ENCODE measurements at regions not wholly inside any gene's neighbourhood (a gene's known extent, or its start where the extent isn't known, plus 50 kb on each side); places are given as distances from the start of the nearest gene placed in this dataset.

DNA sequence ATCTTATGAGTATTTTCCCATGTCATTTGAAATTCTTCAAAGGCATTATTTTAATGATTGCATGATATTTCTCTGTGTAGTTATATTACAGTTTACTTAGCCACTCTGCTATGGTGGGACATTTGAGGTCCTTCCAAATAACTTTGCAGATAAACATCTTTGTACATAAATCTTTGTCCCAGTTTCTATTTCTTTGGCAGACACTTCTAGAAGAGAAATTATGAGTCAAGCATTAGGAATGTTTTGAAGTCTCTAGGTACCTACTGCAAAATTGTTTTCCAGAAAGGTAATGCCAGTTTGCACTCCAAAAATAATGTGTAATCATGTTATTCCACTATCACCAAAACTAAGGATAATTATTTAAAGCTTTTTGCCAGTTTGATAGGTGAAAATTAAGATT lies 149.7 kb downstream of the EN1 start:
- DNase-seq: no peak

GRCh38 chr2:118696786-118697465 lies 150.5 kb downstream of the EN1 start:
- no peak for DNase-seq

GRCh38 chr2:118693287-118693822 lies 154.1 kb downstream of the EN1 start:
- no peak for DNase-seq

DNA sequence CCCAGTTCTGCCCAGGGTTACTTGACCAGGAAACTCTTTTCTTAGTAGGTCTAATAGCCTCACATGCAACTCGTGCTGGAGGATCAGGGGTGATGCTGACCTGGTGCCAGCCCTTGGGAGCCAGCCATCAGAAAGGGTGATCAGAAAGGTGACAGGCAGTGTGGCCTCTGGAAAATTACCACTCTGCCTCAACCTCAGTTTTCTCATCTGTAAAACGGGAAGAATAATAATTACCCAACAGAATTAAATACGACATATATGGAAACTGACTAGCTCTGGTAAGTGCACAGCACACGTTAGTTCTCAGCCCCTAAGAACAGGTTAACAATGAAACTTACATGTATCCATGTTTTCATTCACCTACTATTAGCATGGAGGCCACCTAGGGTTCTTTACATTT lies 157.6 kb downstream of the EN1 start:
- no peak for DNase-seq

GRCh38 chr2:118689456-118689855 lies 158.0 kb downstream of the EN1 start:
- no peak for DNase-seq

- no peak for DNase-seq
Observed at GRCh38 chr2:118689033-118689432, 158.4 kb downstream of the EN1 start.

DNA sequence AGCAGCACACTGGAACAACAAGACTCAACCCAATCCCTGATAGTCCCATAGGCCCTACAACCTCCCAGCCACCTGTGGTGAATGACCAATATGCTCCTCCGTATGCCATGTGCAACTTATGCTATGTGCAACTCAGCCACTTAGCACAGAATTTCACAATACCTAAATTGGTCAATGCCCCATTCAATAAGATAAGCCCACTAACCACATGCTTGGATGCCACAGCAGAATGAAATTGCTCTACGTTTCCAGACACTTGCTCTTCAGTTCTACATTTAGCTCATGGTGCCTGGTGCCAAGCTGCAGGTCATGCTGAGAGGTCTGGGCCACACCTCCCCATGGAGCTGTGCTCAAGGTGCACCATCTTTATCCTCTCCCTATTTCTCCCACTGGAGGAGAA lies 159.8 kb downstream of the EN1 start:
- no peak for DNase-seq

GRCh38 chr2:118687192-118687591 lies 160.3 kb downstream of the EN1 start:
- DNase-seq: no peak

GRCh38 chr2:118686346-118686745 lies 161.1 kb downstream of the EN1 start:
- no peak for DNase-seq

GRCh38 chr2:118683460-118683859 lies 164.0 kb downstream of the EN1 start:
- no peak for DNase-seq

DNA sequence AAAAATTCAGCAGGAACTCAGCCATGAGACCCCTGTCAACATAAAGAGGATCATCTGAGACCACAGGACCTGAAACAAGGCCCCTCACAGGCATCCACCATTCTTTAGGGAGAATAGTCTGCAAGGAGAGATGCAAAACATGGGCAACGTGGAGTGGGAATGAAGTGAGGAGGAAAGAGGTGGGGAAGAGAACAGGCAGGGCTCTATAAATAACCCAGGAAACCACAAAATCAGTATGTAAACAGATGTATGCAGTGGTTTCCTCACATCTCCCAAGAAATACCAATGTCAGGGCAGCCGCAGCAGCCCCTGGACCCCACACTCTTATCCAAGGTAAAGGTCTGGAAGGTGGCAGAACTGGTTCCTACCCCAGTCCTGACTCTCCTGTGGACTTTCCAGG lies 168.5 kb downstream of the EN1 start:
- DNase-seq: no peak

DNA sequence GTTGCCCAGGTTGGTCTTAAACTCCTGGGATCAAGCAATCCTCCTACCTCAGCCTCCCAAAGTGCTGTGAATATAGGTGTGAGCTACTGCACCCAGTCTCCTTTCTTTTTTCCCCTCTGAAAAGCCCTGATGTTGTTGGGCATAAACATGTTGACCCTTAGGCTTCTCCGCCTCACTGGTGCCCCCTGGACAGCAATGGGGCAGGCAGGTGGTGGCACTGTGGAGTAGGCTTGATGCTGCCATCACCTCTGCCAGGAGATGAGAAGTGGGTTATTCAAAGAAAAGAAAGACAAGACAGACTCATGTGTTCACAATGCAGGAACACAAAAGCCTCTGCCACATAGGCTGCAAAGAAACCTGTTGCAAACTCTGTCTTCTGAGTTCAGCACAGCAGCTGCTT lies 169.9 kb downstream of the EN1 start:
- no peak for DNase-seq

DNA sequence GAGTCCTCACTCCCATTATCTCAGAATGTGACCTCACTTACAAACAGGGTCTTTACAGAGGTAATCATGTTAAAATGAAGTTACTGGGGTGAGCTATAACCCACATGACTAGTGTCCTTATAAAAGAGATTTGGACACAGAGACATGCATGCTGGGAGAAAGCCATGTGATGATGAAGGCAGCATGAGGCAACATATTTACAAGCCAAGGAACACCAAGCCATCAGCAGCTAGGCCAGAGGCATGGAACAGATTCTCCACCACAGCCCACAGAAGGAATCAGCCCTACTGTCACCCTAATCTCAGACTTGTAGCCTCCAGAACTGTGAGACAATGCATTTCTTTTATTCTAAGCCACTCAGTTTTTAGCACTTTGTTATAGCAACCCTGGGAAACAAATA lies 171.9 kb downstream of the EN1 start:
- DNase-seq: no peak

- DNase-seq: no peak
Observed at GRCh38 chr2:118672571-118673158, 174.8 kb downstream of the EN1 start.

DNA sequence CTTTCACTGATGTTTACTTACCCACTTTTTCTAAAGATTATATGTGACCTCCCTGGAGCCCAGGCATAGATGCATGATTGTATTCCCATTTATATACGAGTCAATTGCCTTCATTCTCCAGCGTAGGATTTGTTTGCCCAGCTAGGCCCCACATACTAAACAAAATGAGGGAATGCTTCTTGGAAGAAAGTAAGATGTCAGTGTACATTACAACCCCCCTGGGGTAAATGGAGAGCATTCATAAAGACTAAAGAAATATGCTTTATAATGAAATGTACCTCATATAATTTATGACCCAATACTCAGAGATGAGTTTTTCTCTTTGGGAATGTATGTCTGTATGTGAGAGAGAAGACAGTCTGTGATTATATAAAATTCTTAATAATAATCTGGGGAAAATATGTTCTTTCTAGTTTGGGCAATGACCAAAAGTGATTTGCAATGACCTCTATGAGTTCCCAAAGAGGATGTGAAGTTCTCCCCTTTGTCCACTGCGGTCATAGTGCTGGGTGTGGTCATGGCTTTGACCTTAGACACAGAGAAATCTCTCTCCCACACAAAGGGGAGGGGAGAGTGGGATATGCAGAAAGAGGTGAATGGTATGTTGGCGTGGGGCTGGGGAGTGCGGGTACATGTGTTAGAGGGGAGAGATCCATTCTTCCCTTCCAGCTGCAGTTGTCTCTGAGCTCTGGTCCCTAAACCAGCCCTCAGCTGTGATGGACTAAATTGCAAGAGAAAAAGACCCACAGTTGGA lies 175.6 kb downstream of the EN1 start:
- DNase-seq: no peak

DNA sequence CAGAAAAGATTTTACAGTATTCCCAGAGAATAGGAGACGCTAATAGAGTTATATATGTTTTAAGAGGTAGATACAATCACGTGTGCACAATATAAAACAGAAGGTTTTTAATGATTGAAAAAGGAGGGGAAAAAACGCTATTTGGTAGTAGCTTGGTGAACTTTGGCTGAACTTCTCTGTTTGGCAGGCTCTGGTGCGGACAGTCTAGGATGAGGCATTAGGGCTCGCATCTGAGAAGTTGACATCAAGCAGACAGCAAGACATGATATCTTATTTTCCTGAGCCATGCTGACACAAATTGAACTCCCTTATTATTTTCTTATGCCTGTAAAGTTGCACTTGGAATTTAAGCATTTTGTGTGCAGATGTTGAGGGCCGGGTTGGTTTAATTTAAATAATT lies 176.6 kb downstream of the EN1 start:
- DNase-seq: no peak

DNA sequence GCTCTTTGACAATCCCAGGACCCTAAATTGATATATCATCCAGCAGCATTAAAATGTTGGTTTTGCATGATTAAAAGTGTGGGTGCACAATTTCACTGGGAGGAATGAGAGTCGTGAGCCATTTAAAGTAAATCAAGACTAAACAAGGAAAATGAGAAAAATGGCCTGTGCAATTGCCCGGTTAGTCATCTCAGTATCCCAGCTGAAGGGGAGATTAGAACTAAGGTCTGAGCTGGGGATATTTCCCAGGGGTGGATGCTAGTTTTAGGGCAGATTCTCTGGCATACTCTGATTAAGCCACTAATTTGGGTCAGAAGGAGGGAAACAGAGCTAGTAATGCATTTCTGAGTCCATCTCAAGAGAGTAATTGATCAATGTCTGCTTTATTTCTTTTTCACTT lies 177.2 kb downstream of the EN1 start:
- DNase-seq: no peak

- no peak for DNase-seq
Observed at GRCh38 chr2:118669654-118670053, 177.8 kb downstream of the EN1 start.

DNA sequence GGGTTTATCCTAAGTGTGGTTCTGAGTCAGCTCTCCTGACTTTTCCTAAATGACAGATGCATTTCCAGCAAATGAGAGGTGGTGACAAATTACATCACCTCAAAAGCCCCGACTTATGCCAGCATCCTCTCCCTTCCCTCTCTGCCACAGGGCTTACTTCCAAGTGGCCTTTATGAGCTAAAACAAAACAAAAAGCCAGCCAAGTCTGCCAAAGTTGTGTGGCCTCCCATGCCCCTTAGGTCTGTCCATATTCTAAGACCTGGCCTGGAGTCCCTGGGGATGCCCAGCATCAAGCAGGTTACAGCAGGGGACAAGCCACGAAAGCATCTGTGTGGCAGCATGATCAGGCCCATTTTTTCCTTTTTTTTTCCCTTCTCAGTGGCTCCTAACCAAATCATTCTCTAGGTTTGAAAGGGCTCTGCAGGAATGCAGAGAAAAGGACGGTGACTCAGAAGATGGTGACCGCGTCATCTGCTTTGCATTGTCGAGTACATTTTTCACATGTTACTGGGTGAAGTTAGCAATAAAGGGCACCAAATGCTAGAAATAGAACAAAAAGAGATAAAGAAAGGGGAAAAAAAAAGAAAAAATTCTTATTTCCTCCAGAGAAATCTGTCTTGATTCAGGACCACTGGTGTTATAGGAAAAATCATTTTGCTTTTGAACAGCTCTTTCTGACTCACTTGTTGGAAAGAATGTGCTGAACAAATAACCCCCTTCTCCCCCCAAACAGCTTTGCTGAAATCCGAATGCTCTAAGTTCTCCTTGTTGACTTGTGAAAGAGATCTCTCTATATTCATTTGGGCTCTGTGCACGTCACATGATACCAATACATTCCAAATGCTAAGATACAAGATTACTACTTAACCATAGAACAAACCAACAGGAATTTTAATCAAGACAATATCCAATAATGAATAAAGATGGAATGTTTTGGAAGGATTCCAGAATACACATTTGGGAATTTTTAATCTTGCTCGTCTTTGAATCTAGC lies 178.7 kb downstream of the EN1 start:
- no peak for DNase-seq

DNA sequence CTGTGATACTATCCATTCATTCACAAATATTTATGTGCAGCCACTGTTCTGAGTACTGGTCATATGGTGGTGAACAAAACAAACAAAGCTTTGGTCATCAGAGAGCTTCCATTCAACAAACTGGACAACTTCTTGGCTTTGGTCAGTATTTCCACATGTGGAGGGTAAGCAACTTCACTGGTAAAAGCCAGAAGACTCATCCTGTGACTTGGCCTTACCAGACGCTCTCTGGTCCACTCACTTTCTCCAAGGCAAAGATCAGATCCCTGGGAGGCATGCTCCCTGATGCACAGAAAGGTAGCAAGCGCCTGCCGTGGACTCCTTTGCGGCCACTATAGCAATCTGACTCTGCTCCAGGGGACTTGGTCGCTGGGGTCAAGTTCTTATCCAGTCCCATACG lies 179.5 kb downstream of the EN1 start:
- no peak for DNase-seq

DNA sequence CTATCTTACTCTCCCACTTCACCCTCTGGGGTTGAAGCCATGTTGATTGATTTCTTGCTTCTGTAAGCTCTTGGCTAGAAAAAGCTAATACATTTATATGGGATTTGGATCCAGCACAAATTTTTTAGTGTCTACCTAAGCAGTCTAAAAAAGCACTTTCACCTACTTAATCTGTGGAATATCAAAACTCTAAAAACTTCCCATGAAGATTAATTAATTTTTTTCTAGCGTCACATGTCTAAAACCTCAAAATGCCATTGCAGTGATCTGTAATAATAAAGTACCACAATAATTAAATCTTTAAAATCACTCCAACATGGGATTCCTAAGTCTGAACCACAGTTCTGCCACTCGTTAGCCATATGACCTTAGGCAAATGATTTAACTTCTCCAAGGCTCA lies 180.1 kb downstream of the EN1 start:
- no peak for DNase-seq
